ENCODE measurements at regions not wholly inside any gene's neighbourhood (a gene's known extent, or its start where the extent isn't known, plus 50 kb on each side); places are given as distances from the start of the nearest gene placed in this dataset.

- no peak for TF ChIP-seq NR0B1 (IDR thresholded peaks at IDR 0.05; ENCODE audit: partially characterized antibody)
- no peak for TF ChIP-seq MXI1 (IDR thresholded peaks at IDR 0.05; ENCODE audit: low read depth, low read length)
- TF ChIP-seq SMARCB1 (IDR thresholded peaks at IDR 0.05; ENCODE audit: insufficient read length, low read depth): no peak
- no peak for TF ChIP-seq E2F1 (CRISPR knock-in tag; IDR thresholded peaks at IDR 0.05)
- TF ChIP-seq CREB3 (tag; conservative IDR thresholded peaks at IDR 0.05; ENCODE audit: low read depth): no peak
- no peak for TF ChIP-seq ZBTB17 (CRISPR knock-in tag; IDR thresholded peaks at IDR 0.05)
- no peak for TF ChIP-seq KLF13 (tag; IDR thresholded peaks at IDR 0.05; ENCODE audit: borderline replicate concordance, low read depth)
- TF ChIP-seq ZNF277 (CRISPR knock-in tag; IDR thresholded peaks at IDR 0.05; ENCODE audit: borderline replicate concordance): no peak
- no peak for TF ChIP-seq EGR1 (conservative IDR thresholded peaks at IDR 0.05)
Observed at GRCh38 chr9:86802900-86803673, 144.2 kb downstream of the GAS1 start (continued).

Data from K562 (cell line).